HepG2 (cell line): ENCODE measurements at regions not wholly inside any gene's neighbourhood (a gene's known extent, or its start where the extent isn't known, plus 50 kb on each side); places are given as distances from the start of the nearest gene placed in this dataset.

Experiments
- ATAC-seq: fragments of 200-7000 bp; cut with Tn5 transposase; 3 replicates; pipeline ENCODE4 v1.9.1; 2020; ENCODE audit warnings: mild to moderate bottlenecking, moderate library complexity
- BruUV-seq: library from RNA; stranded (reverse); fragments of 400-500 nt; replicated peaks from 2 replicates; lab custom pipeline; 2021; lab: Mats Ljungman, UMichigan
- CTCF ChIA-PET: fragments of 300-600 bp; formaldehyde crosslinking; extraction: SDS; loops from one replicate; lab custom pipeline; 2021; ENCODE audit warnings: low total read pairs, inconsistent platforms, low intra/inter-chr PET ratio; lab: Yijun Ruan, JAX
- POLR2A ChIA-PET: fragments of 350-600 bp; sonication (Branson Sonifier 250); formaldehyde crosslinking; loops from one replicate; lab custom pipeline; 2020; ENCODE audit warnings: antibody characterized with exemption, inconsistent platforms; lab: Yijun Ruan, JAX
- DNase-seq: peaks from one replicate; pipeline ENCODE4 v3.0.0-alpha.2; 2015; ENCODE audit warnings: low spot score
- FAIRE-seq: peaks from 3 replicates; lab custom pipeline; 2011; peaks lifted over from hg19 to GRCh38; lab: Jason Lieb, UNC
- H2AFZ ChIP-seq: one replicate; pipeline ENCODE4 v1.6.1; 2011; ENCODE audit warnings: low read length, inconsistent platforms
- H3K27ac ChIP-seq: fragments of 300-600 bp; 3 replicates; pipeline ENCODE4 v1.8.0; 2011; ENCODE audit warnings: mixed run types, mild to moderate bottlenecking, mixed read lengths, low read length, inconsistent platforms; ENCODE audit not compliant: insufficient read depth; ENCODE audit errors: extremely low read length
- H3K27me3 ChIP-seq, 2 experiments: fragments of 200-600 bp in 1 of 2; 2 replicates in 1 of 2; 3 replicates in 1 of 2; pipeline versions ENCODE4 v1.6.0 to v1.8.0; 2011; ENCODE audit warnings: low read length in 2 of 2, mild to moderate bottlenecking in 2 of 2, moderate library complexity in 2 of 2, inconsistent platforms in 1 of 2; ENCODE audit not compliant: insufficient read depth in 2 of 2, control insufficient read depth in 1 of 2
- H3K36me3 ChIP-seq, 2 experiments: fragments of 200-600 bp in 1 of 2; replicated peaks in 1 of 2; 2 replicates in 1 of 2; 3 replicates in 1 of 2; pipeline versions ENCODE4 v1.5.1 to v1.8.0; 2011; ENCODE audit warnings: low read length in 2 of 2, inconsistent platforms in 1 of 2; ENCODE audit not compliant: insufficient read depth in 2 of 2, control insufficient read depth in 1 of 2
- H3K4me1 ChIP-seq: 2 replicates; pipeline ENCODE4 v1.5.1; 2012; ENCODE audit warnings: low read length, inconsistent platforms; ENCODE audit not compliant: insufficient read depth
- H3K4me2 ChIP-seq: 2 replicates; pipeline ENCODE4 v1.6.0; 2011; ENCODE audit warnings: low read depth, low read length, inconsistent platforms
- H3K4me3 ChIP-seq, 3 experiments: fragments of 200-600 bp in 1 of 3; sonication (generic), shearing (Covaris generic) in 1 of 3; replicated peaks in 1 of 3; 2 replicates each; pipeline ENCODE4 v1.5.1; 2011 to 2016; ENCODE audit warnings: low read length in 3 of 3, inconsistent platforms in 2 of 3, low read depth in 2 of 3, mild to moderate bottlenecking in 2 of 3, control low read depth in 1 of 3, mixed read lengths in 1 of 3; ENCODE audit not compliant: insufficient read depth in 1 of 3
- H3K79me2 ChIP-seq: one replicate; pipeline ENCODE4 v1.6.1; 2011; ENCODE audit warnings: low read length, inconsistent platforms; ENCODE audit not compliant: insufficient read depth
- H3K9ac ChIP-seq: 2 replicates; pipeline ENCODE4 v1.6.0; 2011; ENCODE audit warnings: mild to moderate bottlenecking, low read depth, low read length, inconsistent platforms; ENCODE audit not compliant: insufficient read depth
- H3K9me3 ChIP-seq: 2 replicates; pipeline ENCODE4 v1.5.1; 2012; ENCODE audit warnings: mild to moderate bottlenecking, low read length
- H4K20me1 ChIP-seq: 2 replicates; pipeline ENCODE4 v1.6.0; 2011; ENCODE audit warnings: inconsistent platforms, mild to moderate bottlenecking, low read length, moderate library complexity; ENCODE audit not compliant: insufficient read depth
- CEBPB ChIP-seq: IDR thresholded peaks from 2 replicates; pipeline ENCODE4 v1.6.1; 2011; ENCODE audit warnings: low read depth, low read length, improper control_type of control experiment, borderline replicate concordance
- GLMP ChIP-seq: sonication (generic); formaldehyde crosslinking; IDR thresholded peaks from 2 replicates; pipeline ENCODE4 v1.9.0; 2021; ENCODE audit warnings: missing genetic modification reagents, mild to moderate bottlenecking, borderline replicate concordance
- GMEB2 ChIP-seq: IDR thresholded peaks from 2 replicates; pipeline ENCODE4 v1.6.1; 2016; ENCODE audit warnings: missing biosample characterization, missing genetic modification reagents, low read depth
- HMG20A ChIP-seq: IDR thresholded peaks from 2 replicates; pipeline ENCODE4 v1.6.1; 2016; ENCODE audit warnings: borderline replicate concordance
- HMGXB3 ChIP-seq: sonication (generic); formaldehyde crosslinking; IDR thresholded peaks from 2 replicates; pipeline ENCODE4 v1.4.0; 2020; ENCODE audit warnings: missing genetic modification reagents, borderline replicate concordance
- KAT8 ChIP-seq: IDR thresholded peaks from 2 replicates; pipeline ENCODE4 v1.6.1; 2016; ENCODE audit warnings: missing genetic modification reagents, missing compliant biosample characterization
- NR2C2 ChIP-seq: sonication (generic); formaldehyde crosslinking; IDR thresholded peaks from 2 replicates; pipeline ENCODE4 v1.4.0; 2020; ENCODE audit warnings: missing genetic modification reagents, mild to moderate bottlenecking, moderate library complexity, borderline replicate concordance
- SETDB1 ChIP-seq: sonication (generic); formaldehyde crosslinking; IDR thresholded peaks from 2 replicates; pipeline ENCODE4 v1.5.1; 2020; ENCODE audit warnings: missing genetic modification reagents, mild to moderate bottlenecking, borderline replicate concordance
- SRY ChIP-seq: sonication (generic); formaldehyde crosslinking; IDR thresholded peaks from 2 replicates; pipeline ENCODE4 v1.8.0; 2022; ENCODE audit warnings: mild to moderate bottlenecking, missing genetic modification reagents
- THAP9 ChIP-seq: sonication (generic); formaldehyde crosslinking; IDR thresholded peaks from 2 replicates; pipeline ENCODE4; 2020; ENCODE audit warnings: missing genetic modification reagents, mild to moderate bottlenecking, borderline replicate concordance
- YEATS4 ChIP-seq: sonication (generic); formaldehyde crosslinking; IDR thresholded peaks from 2 replicates; pipeline ENCODE4 v1.4.0; 2020; ENCODE audit warnings: missing genetic modification reagents, borderline replicate concordance
- ZNF138 ChIP-seq: sonication (generic); formaldehyde crosslinking; IDR thresholded peaks from 2 replicates; pipeline ENCODE4 v1.5.0; 2020; ENCODE audit warnings: mild to moderate bottlenecking, low read depth, missing genetic modification reagents
- ZNF615 ChIP-seq: sonication (generic); formaldehyde crosslinking; IDR thresholded peaks from 2 replicates; pipeline ENCODE4 v1.5.0; 2020; ENCODE audit warnings: mild to moderate bottlenecking, missing genetic modification reagents, borderline replicate concordance
- ZNF703 ChIP-seq: sonication (generic); formaldehyde crosslinking; IDR thresholded peaks from 2 replicates; pipeline ENCODE4 v1.5.1; 2020; ENCODE audit warnings: missing genetic modification reagents, mild to moderate bottlenecking, moderate library complexity, borderline replicate concordance
- ZNF761 ChIP-seq: sonication (generic); formaldehyde crosslinking; conservative IDR thresholded peaks from 2 replicates; pipeline ENCODE4 v1.4.0; 2020; ENCODE audit warnings: mild to moderate bottlenecking, missing genetic modification reagents
- ZNF773 ChIP-seq: sonication (generic); formaldehyde crosslinking; IDR thresholded peaks from 2 replicates; pipeline ENCODE4 v1.4.0; 2020; ENCODE audit warnings: missing genetic modification reagents, borderline replicate concordance
- WGBS: methylation state at CpG from one replicate; pipeline ENCODE4 v1.1.6; 2017; ENCODE audit warnings: low lambda C conversion rate; 5-methylcytosine and 5-hydroxymethylcytosine counted together
- in situ Hi-C: cut with HindIII; loops from 2 replicates; pipeline ENCODE4 v1.10.0; 2017; ENCODE audit warnings: low pct_unique_long_range_greater_than_20kb; ENCODE audit not compliant: extremely low pct_ligation_motif_present
- intact Hi-C: fragments of 100-400 bp; cut with micrococcal nuclease; formaldehyde crosslinking; loops from one replicate; pipeline ENCODE4 v1.10.0; 2022; ENCODE audit not compliant: unreplicated experiment

GRCh38 chr19:30880151-30880550 lies 469.1 kb downstream of the TSHZ3 start:
- Histone ChIP-seq H3K4me2 (no peak overlapping the region), H3K4me1 (no peaks in the 10 kb centered on the region), H4K20me1 (no peaks in the 10 kb centered on the region), H3K4me3 (no peak overlapping the region), H3K36me3 (no peaks in the 10 kb centered on the region), H3K9ac (no peak overlapping the region), H3K9me3 (peaks cover 99% of the 10 kb centered on the region), H3K27ac (no peak overlapping the region), H2AFZ (no peak overlapping the region), H3K79me2 (no peaks in the 10 kb centered on the region), H3K27me3 (no peaks in the 10 kb centered on the region)
- intact Hi-C loops, result no loop called here
- 16% methylated on average over 4 of the region's 4 CpGs for WGBS
- DNase-seq, result no peak
- in situ Hi-C loops, result no loop called here
- CTCF ChIA-PET, result no interaction called here
- BruUV-seq, result no TSS peak
- ATAC-seq, result no peak
- POLR2A ChIA-PET, result no interaction called here
- FAIRE-seq, result no peak
- TF ChIP-seq ZNF615 (CRISPR knock-in tag) (no peak), YEATS4 (CRISPR knock-in tag) (no peak), SETDB1 (no peak), GMEB2 (CRISPR knock-in tag) (no peak), CEBPB (no peak), ZNF138 (CRISPR knock-in tag) (no peak), NR2C2 (no peak), GLMP (CRISPR knock-in tag) (no peak), ZNF703 (CRISPR knock-in tag) (no peak), ZNF761 (no peak), KAT8 (CRISPR knock-in tag) (no peak), HMGXB3 (CRISPR knock-in tag) (no peak), SRY (CRISPR knock-in tag) (no peak), HMG20A (CRISPR knock-in tag) (no peak), THAP9 (no peak), ZNF773 (CRISPR knock-in tag) (no peak)
